NCI-H524 (cell line): ENCODE measurements at regions not wholly inside any gene's neighbourhood (a gene's known extent, or its start where the extent isn't known, plus 50 kb on each side); places are given as distances from the start of the nearest gene placed in this dataset.

Experiments
- DNase-seq, 2 experiments: peaks; one replicate each; lab custom pipeline; 2025; lab: John Stamatoyannopoulos, UW

GRCh38 chr15:25182736-25183445 lies 228.1 kb downstream of the SNRPN start:
- DNase-seq, result no peak

- DNase-seq, result no peak
These were observed 228.9 kb downstream of the SNRPN start for GRCh38 chr15:25183581-25184251.

GRCh38 chr15:25184356-25185155 lies 229.8 kb downstream of the SNRPN start:
- no peak for DNase-seq

- DNase-seq, result no peak
These were observed 230.4 kb downstream of the SNRPN start for GRCh38 chr15:25185156-25185710.

GRCh38 chr15:25185791-25186190 lies 231.0 kb downstream of the SNRPN start:
- DNase-seq, result no peak

GRCh38 chr15:25186411-25186810 lies 231.6 kb downstream of the SNRPN start:
- no peak for DNase-seq

- DNase-seq, result no peak
These were observed 232.3 kb downstream of the SNRPN start for GRCh38 chr15:25186906-25187645.

GRCh38 chr15:25188051-25188450 lies 233.3 kb downstream of the SNRPN start:
- DNase-seq, result no peak

- no peak for DNase-seq
These were observed 233.8 kb downstream of the SNRPN start for GRCh38 chr15:25188551-25189101.

GRCh38 chr15:25189551-25189950 lies 234.8 kb downstream of the SNRPN start:
- DNase-seq, result no peak

- DNase-seq, result no peak
These were observed 237.9 kb downstream of the SNRPN start for GRCh38 chr15:25192651-25193050.

GRCh38 chr15:25207369-25207768 lies 231.5 kb downstream of the UBE3A start:
- no peak for DNase-seq

- DNase-seq, result no peak
These were observed 230.1 kb downstream of the UBE3A start for GRCh38 chr15:25208735-25209134.

- DNase-seq, result no peak
These were observed 218.0 kb downstream of the UBE3A start for GRCh38 chr15:25220834-25221233.

GRCh38 chr15:25224396-25224795 lies 214.4 kb downstream of the UBE3A start:
- no peak for DNase-seq

GRCh38 chr15:25226360-25226759 lies 212.5 kb downstream of the UBE3A start:
- no peak for DNase-seq

- DNase-seq, result no peak
These were observed 210.6 kb downstream of the UBE3A start for GRCh38 chr15:25228261-25228660.

GRCh38 chr15:25230442-25230841 lies 208.4 kb downstream of the UBE3A start:
- DNase-seq, result peak in 1 of 2 experiments; percentile 43

- no peak for DNase-seq
These were observed 205.0 kb downstream of the UBE3A start for GRCh38 chr15:25233766-25234350.

GRCh38 chr15:25234831-25235230 lies 204.0 kb downstream of the UBE3A start:
- no peak for DNase-seq

GRCh38 chr15:25235391-25235790 lies 203.4 kb downstream of the UBE3A start:
- no peak for DNase-seq
